T-helper 2 cell treated with Interferon-gamma antibody and Interleukin-4, amounts not matched to agents 5 μg/mL and 100 μg/mL, for 36 hours (primary cell): ENCODE measurements at regions not wholly inside any gene's neighbourhood (a gene's known extent, or its start where the extent isn't known, plus 50 kb on each side); places are given as distances from the start of the nearest gene placed in this dataset.

Experiments used
- DNase-seq: peaks from one replicate; pipeline ENCODE4 v3.0.0; 2021; ENCODE audit warnings: low spot score
- H3K27ac Mint-ChIP-seq: one replicate; pipeline ENCODE4 v1.8.0; 2021; ENCODE audit warnings: mild to moderate bottlenecking, mixed read lengths
- H3K27me3 Mint-ChIP-seq: one replicate; pipeline ENCODE4 v1.8.0; 2021; ENCODE audit warnings: low read depth, mixed read lengths
- H3K36me3 Mint-ChIP-seq: one replicate; pipeline ENCODE4 v1.8.0; 2021; ENCODE audit warnings: low read depth, mixed read lengths
- H3K4me1 Mint-ChIP-seq: one replicate; pipeline ENCODE4 v1.8.0; 2021; ENCODE audit warnings: low read depth, mixed read lengths
- H3K4me3 Mint-ChIP-seq: one replicate; pipeline ENCODE4 v1.8.0; 2022; ENCODE audit warnings: mild to moderate bottlenecking, moderate library complexity, mixed read lengths
- H3K9me3 Mint-ChIP-seq: one replicate; pipeline ENCODE4 v1.8.0; 2021; ENCODE audit warnings: mixed read lengths

DNA sequence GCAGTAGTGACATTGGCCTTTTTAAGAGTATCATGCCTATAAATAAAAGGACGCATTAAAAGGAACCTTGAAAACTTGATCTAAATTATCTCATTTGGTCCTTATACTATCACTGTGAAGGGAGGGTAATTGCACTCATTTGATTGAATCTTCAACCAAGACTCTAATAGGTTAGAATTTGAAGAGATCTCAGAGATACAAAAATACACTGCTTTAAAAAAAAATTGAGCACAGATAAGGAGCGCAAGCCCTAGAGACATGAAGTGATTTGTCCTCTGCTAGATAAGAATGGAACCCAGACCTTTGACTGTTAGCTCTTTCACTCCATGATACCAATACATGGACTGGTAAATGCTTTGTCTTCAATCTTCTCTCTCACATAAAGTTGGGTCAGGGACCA is 58.2 kb upstream of the RXFP2 start:
- Mint-ChIP-seq H3K36me3 (no peaks in the 10 kb centered on the region), H3K4me1 (no peaks in the 10 kb centered on the region), H3K27ac (no peak overlapping the region), H3K4me3 (no peak overlapping the region), H3K9me3 (peaks cover 12% of the 10 kb centered on the region), H3K27me3 (no peaks in the 10 kb centered on the region)
- DNase-seq: no peak

DNA sequence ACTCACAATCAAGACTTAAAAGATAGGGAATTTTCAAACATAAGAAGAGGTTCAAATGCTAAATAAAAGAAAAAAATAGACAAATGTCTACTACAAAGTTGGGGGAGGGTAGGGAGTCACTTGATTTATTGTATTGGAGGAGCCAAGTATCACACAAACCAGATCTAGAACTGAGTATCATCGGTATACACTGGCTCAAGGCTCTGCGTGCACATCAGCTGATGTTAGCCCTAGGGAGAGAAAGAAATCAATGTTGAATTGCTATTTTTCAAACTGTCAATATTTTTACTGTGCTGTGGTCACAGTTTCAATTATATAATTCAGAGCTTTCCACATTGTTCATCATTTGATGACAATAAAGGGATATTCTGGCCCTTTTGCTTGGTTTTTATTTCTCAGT is 54.9 kb upstream of the RXFP2 start:
- Mint-ChIP-seq H3K36me3 (no peaks in the 10 kb centered on the region), H3K9me3 (peaks cover 12% of the 10 kb centered on the region), H3K4me1 (no peaks in the 10 kb centered on the region), H3K27ac (no peak overlapping the region), H3K4me3 (no peak overlapping the region), H3K27me3 (no peaks in the 10 kb centered on the region)
- no peak for DNase-seq

DNA sequence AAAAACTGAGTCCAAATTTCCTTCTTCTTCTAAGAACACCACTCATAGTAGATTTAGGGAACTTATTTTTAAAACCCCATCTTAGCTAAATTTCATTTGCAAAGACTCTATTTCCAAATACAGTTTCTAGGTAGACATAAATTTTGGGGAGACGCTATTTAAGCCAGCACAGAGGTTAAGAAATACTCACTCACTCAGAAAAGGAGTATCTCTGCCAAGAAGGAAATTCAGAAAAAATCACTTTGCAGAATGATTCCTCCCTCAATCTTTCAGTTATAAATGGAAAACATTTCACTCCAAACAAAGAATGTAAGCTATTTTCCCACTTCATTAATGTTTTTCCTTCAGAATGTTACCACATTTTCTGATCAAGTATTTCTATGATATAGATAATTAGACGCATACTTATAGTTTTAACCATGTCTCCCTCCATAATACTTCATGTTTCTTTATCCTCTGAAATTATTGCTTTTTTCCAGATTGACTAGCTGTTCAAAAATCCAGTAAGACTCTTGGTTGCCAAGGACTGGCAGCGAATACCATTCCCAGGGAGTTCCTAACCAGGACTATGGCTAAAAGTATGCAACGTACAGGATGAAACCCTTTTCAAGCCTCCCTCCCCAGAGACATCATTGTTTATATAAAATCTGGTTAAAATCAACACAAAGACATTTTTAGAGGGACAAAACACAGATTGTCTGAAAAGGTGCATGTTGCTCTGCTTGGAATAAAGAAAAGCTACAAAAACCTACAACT is 52.5 kb upstream of the RXFP2 start:
- Mint-ChIP-seq H3K27ac (no peak overlapping the region), H3K36me3 (no peaks in the 10 kb centered on the region), H3K27me3 (no peaks in the 10 kb centered on the region), H3K9me3 (peaks cover 6% of the 10 kb centered on the region), H3K4me1 (no peaks in the 10 kb centered on the region), H3K4me3 (no peak overlapping the region)
- no peak for DNase-seq
